Ovary (tissue), 3 donors: ENCODE measurements at regions not wholly inside any gene's neighbourhood (a gene's known extent, or its start where the extent isn't known, plus 50 kb on each side); places are given as distances from the start of the nearest gene placed in this dataset.

Experiments
- POLR2A ChIP-seq: fragments of 450-650 bp; IDR thresholded peaks from one replicate; pipeline ENCODE4 v1.6.1; 2017; ENCODE audit warnings: antibody characterized with exemption, mild to moderate bottlenecking, moderate library complexity
- TF ChIP-seq, protein P1 (sequence below), 3 donors: fragments of 450-650 bp in 2 of 3; fragments of 200-600 bp in 1 of 3; IDR thresholded peaks; one replicate each; pipeline versions ENCODE4 v1.5.1 to v1.8.0; 2016 to 2022; ENCODE audit warnings: antibody characterized with exemption in 3 of 3, mild to moderate bottlenecking in 1 of 3
- donor health status: DM: no; HTN: no; CAD: no.

DNA sequence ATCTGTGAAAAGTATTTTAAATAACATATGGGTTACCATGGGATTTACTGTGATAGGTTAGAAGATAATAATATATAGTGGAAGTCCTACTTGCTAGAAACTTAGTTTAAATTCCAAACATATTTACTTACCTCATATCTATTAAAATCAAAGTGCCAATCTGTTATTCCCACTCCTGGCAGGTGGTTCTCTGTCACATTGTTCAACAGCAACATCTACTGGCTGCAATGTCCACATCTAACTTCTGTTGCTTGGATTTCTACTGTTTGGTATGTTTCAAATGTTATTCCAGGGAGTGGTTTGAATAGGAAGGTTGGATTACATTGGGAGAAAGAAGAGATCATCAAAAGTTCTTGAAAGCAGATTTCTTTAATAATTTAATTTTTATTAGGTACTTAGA is 122.5 kb upstream of the NCAM2 start:
- TF ChIP-seq, protein P1, sequence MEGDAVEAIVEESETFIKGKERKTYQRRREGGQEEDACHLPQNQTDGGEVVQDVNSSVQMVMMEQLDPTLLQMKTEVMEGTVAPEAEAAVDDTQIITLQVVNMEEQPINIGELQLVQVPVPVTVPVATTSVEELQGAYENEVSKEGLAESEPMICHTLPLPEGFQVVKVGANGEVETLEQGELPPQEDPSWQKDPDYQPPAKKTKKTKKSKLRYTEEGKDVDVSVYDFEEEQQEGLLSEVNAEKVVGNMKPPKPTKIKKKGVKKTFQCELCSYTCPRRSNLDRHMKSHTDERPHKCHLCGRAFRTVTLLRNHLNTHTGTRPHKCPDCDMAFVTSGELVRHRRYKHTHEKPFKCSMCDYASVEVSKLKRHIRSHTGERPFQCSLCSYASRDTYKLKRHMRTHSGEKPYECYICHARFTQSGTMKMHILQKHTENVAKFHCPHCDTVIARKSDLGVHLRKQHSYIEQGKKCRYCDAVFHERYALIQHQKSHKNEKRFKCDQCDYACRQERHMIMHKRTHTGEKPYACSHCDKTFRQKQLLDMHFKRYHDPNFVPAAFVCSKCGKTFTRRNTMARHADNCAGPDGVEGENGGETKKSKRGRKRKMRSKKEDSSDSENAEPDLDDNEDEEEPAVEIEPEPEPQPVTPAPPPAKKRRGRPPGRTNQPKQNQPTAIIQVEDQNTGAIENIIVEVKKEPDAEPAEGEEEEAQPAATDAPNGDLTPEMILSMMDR (IDR thresholded peaks at IDR 0.05) = no peak
- no peak for TF ChIP-seq POLR2A
